Common myeloid progenitor, CD34-positive (primary cell): ENCODE measurements at regions not wholly inside any gene's neighbourhood (a gene's known extent, or its start where the extent isn't known, plus 50 kb on each side); places are given as distances from the start of the nearest gene placed in this dataset.

Experiments
- CTCF ChIA-PET: fragments of 350-600 bp; sonication (Branson Sonifier 250); formaldehyde crosslinking; loops from one replicate; lab custom pipeline; 2021; ENCODE audit warnings: antibody characterized with exemption; lab: Charles Lee
- POLR2A ChIA-PET: fragments of 350-600 bp; sonication (Branson Sonifier 250); formaldehyde crosslinking; loops from one replicate; lab custom pipeline; 2021; ENCODE audit warnings: antibody characterized with exemption; lab: Charles Lee
- DNase-seq, 3 donors: peaks; one replicate each; pipeline versions ENCODE4 v3.0.0 to v3.0.0-alpha.2; 2013
- H3K27ac ChIP-seq, 2 experiments: 1 replicate in 1 of 2; 2 replicates in 1 of 2; pipeline ENCODE4 v1.7.0; 2013; ENCODE audit warnings: inconsistent platforms in 2 of 2, low read length in 2 of 2, mild to moderate bottlenecking in 2 of 2, low read depth in 1 of 2, moderate library complexity in 1 of 2; ENCODE audit not compliant: severe bottlenecking in 2 of 2, insufficient read depth in 1 of 2, poor library complexity in 1 of 2
- H3K27me3 ChIP-seq, 5 experiments: replicated peaks in 2 of 5; 1 replicate in 3 of 5; 2 replicates in 2 of 5; pipeline versions ENCODE4 v1.6.1 to v1.7.0; 2013; ENCODE audit warnings: low read length in 4 of 5, mild to moderate bottlenecking in 2 of 5, moderate library complexity in 2 of 5, inconsistent platforms in 1 of 5; ENCODE audit not compliant: insufficient read depth in 5 of 5, control insufficient read depth in 4 of 5
- H3K36me3 ChIP-seq, 4 experiments: 1 replicate in 2 of 4; 2 replicates in 2 of 4; pipeline versions ENCODE4 v1.6.1 to v1.7.0; 2013; ENCODE audit warnings: low read length in 3 of 4, control low read depth in 1 of 4, mild to moderate bottlenecking in 1 of 4; ENCODE audit not compliant: control insufficient read depth in 4 of 4, insufficient read depth in 4 of 4
- H3K4me1 ChIP-seq, 4 experiments: 1 replicate in 3 of 4; 2 replicates in 1 of 4; pipeline versions ENCODE4 v1.6.1 to v1.7.1; 2013; ENCODE audit warnings: low read length in 3 of 4, mild to moderate bottlenecking in 3 of 4, control low read depth in 1 of 4, inconsistent platforms in 1 of 4, moderate library complexity in 1 of 4; ENCODE audit not compliant: control insufficient read depth in 4 of 4, insufficient read depth in 4 of 4; ENCODE audit errors: control extremely low read depth in 1 of 4
- H3K4me3 ChIP-seq, 7 experiments: 1 replicate in 4 of 7; 2 replicates in 3 of 7; pipeline versions ENCODE4 v1.5.1 to v1.7.0; 2013; ENCODE audit warnings: mild to moderate bottlenecking in 7 of 7, low read length in 6 of 7, moderate library complexity in 6 of 7, inconsistent platforms in 2 of 7, low read depth in 2 of 7, control low read depth in 1 of 7; ENCODE audit not compliant: insufficient read depth in 4 of 7, control insufficient read depth in 1 of 7; ENCODE audit errors: extremely low read depth in 1 of 7
- H3K9me3 ChIP-seq, 5 experiments: 1 replicate in 4 of 5; 2 replicates in 1 of 5; pipeline versions ENCODE4 v1.6.1 to v1.7.1; 2013; ENCODE audit warnings: low read length in 4 of 5, mild to moderate bottlenecking in 2 of 5, inconsistent platforms in 1 of 5, low read depth in 1 of 5, moderate library complexity in 1 of 5; ENCODE audit not compliant: control insufficient read depth in 4 of 5, insufficient read depth in 2 of 5; ENCODE audit errors: control extremely low read depth in 1 of 5
- WGBS: methylation state at CpG from one replicate; pipeline ENCODE4 v1.1.5; 2013; ENCODE audit not compliant: insufficient coverage; 5-methylcytosine and 5-hydroxymethylcytosine counted together

DNA sequence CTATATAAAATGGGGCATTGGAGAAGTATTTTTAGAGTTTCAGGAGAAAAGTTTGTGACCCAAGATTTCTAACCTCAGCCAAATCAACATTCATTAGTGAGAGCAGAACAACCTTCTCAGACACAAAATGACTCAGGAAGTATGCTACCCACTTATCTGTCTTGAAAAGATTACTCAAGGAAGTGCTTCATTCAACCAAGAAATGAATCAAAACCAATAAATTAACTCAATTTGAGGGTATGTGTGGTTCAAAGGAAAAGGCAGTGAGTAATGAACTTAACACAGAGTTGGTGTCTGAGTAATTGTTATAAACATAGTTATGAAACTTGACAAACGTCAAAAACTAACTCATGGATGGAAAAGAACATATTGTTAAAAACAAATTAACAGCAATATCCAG is 227.6 kb downstream of the HAO1 start:
- Histone ChIP-seq H3K4me1 (no peaks in the 10 kb centered on the region), H3K36me3 (no peaks in the 10 kb centered on the region), H3K27ac (no peak overlapping the region), H3K9me3 (peaks cover 0 to 2% (median 0%) of the 10 kb centered on the region in 5 experiments), H3K27me3 (peaks cover 0 to 2% (median 0%) of the 10 kb centered on the region in 5 experiments), H3K4me3 (no peak overlapping the region)
- POLR2A ChIA-PET = no interaction called here
- no CpG with 5 or more reads among the region's 1 CpG for WGBS
- DNase-seq = no peak
- CTCF ChIA-PET = no interaction called here

DNA sequence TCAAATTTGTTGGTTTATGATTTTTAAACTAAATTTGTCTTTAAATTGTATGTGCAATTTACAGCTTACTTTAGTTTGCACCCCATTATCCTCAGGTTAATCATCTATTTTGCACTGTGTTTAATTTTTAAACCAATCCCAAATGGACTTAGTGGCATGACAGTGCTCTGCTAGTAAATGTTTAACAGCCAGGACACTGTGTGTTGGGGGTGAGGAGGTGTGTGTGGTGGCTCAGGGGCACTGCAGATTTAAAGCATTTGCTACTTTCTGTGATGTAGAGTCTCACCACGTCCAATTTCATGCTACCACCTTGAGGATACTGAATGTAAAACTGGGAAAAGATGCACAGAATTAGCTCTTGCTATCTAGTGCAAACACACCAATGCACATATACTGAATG is 225.7 kb downstream of the HAO1 start:
- ChIA-PET POLR2A (no interaction called here), CTCF (interaction anchor here (1.2 kb wide), 1 partner anchor 25 kb away, joined by 3 read pairs; no protein-coding TSS in a partner anchor)
- no peak overlapping the region for H3K4me3 ChIP-seq
- no CpG with 5 or more reads among the region's 1 CpG for WGBS
- H3K27me3 ChIP-seq = no peaks in the 10 kb centered on the region
- no peak overlapping the region for H3K27ac ChIP-seq
- H3K9me3 ChIP-seq = peaks cover 0 to 2% (median 0%) of the 10 kb centered on the region in 5 experiments
- DNase-seq = no peak
- no peaks in the 10 kb centered on the region for H3K4me1 ChIP-seq
- no peaks in the 10 kb centered on the region for H3K36me3 ChIP-seq

DNA sequence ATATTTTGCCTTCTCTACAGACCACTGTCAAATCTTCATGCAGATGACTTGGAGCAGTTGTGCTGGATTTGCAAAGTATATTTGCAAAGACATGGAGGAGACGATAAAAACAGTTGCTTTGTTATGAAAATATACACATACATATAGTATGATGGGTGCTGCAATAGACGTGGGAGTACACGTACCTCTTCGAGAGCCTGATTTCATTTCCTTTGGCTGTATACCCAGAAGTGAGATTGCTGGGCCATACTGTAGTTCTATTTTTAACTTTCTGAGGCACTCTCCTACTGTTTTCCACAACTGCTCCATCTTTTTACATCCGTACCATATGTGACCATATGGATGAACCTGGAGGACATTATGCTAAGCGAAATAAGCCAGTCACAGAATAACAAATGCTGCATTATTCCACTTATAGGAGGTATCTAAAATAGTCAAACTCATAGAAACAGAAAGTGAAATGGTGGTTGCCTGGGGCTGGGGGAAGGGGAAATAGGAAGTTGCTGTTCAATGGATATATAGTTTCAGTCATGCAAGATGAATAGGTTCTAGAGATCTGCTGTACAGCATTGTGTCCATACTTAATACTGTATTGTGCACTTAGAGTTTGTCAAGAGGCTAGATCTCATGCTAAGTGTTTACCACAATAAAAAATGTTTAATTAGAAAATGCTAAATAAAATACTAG is 223.8 kb downstream of the HAO1 start:
- no peak for DNase-seq
- Histone ChIP-seq H3K4me1 (no peaks in the 10 kb centered on the region), H3K27ac (no peak overlapping the region), H3K9me3 (peaks cover 0 to 2% (median 0%) of the 10 kb centered on the region in 5 experiments), H3K27me3 (no peaks in the 10 kb centered on the region), H3K4me3 (no peak overlapping the region), H3K36me3 (no peaks in the 10 kb centered on the region)
- CTCF ChIA-PET = no interaction called here
- 100% methylated on average over 2 of the region's 6 CpGs for WGBS
- POLR2A ChIA-PET = no interaction called here

DNA sequence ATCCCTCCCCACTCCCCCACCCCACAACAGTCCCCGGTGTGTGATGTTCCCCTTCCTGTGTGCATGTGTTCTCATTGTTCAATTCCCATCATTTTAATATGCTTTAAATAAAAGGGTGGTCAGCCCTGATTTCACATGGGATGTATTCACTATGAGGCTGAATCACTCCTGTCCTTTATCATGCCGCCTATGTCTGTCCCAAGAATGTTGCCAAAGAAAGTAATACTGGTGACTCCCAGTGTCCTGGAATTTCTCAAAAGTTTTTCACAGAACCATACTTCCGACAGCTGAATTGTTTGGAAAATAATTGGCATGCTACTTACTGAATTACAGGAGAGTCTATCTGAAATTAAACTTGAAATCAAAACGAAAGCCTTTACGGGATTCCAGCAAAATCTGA is 217.7 kb downstream of the HAO1 start:
- H3K27me3 ChIP-seq = peaks cover 0 to 5% (median 0%) of the 10 kb centered on the region in 5 experiments
- H3K36me3 ChIP-seq = no peaks in the 10 kb centered on the region
- no peak overlapping the region for H3K27ac ChIP-seq
- ChIA-PET CTCF (no interaction called here), POLR2A (no interaction called here)
- WGBS = 100% methylated on average over 2 of the region's 5 CpGs
- H3K9me3 ChIP-seq = no peaks in the 10 kb centered on the region
- no peaks in the 10 kb centered on the region for H3K4me1 ChIP-seq
- no peak for DNase-seq
- H3K4me3 ChIP-seq = no peak overlapping the region

DNA sequence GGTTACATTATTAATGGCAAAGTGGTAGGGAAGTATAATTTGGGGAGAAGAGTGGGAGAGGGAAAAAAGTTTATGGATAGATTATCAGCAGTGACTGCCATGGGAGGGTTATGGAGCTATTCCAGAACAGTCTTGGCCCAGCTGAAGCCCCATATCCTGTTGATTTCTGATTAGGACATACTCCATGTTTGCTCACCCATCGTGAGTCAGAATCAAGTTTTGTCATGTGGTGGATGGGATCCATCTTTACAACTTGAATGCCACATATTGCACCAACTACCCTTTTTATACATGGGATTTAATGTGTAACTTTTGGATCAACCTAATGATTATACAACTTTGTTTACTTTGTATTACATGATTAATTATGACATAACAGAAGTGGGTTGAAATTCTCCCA is 217.0 kb downstream of the HAO1 start:
- Histone ChIP-seq H3K9me3 (no peaks in the 10 kb centered on the region), H3K36me3 (no peaks in the 10 kb centered on the region), H3K4me3 (no peak overlapping the region), H3K27me3 (peaks cover 0 to 5% (median 0%) of the 10 kb centered on the region in 5 experiments), H3K27ac (no peak overlapping the region), H3K4me1 (no peaks in the 10 kb centered on the region)
- POLR2A ChIA-PET = no interaction called here
- DNase-seq = no peak
- no CpG with 5 or more reads among the region's 1 CpG for WGBS
- CTCF ChIA-PET = no interaction called here

DNA sequence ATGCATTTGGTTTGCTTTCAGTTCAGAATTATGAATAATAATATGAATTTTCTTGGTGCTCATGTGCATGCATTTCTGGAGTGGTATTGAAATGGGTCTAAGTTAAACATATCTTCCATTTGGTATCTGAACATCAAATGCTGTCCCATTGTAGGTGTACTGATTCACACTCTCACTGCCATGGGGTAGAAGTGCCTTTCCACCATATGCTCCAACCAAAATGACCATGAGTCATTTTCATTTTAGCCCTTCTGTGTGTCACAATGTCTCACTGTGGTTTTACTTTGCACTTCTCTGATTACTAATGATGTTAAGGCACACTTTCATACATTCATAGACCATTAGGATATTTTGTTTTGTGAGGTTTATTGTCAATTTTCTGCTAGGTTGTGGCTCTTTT is 211.9 kb downstream of the HAO1 start:
- POLR2A ChIA-PET = no interaction called here
- DNase-seq = no peak
- Histone ChIP-seq H3K27me3 (peaks cover 0 to 5% (median 0%) of the 10 kb centered on the region in 5 experiments), H3K36me3 (no peaks in the 10 kb centered on the region), H3K4me1 (no peaks in the 10 kb centered on the region), H3K9me3 (no peaks in the 10 kb centered on the region), H3K27ac (no peak overlapping the region), H3K4me3 (no peak overlapping the region)
- CTCF ChIA-PET = no interaction called here

DNA sequence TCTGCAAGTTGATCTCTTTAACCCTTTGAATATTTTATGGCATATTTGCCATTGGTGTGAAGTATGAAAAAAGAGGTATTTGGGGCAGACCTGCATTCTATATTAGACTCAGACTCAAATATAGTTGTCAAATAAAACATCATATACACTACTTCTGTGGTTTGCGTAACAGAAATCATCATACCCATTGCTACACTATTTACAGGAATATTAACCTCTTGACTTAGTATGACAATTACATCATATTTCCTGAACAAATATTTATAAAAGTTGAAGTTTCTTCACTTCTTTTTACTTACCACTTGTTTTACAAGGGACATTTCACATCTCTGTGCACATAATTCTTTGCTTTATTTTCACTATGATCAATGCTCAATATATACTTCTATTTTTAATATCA is 206.0 kb downstream of the HAO1 start:
- Histone ChIP-seq H3K4me1 (no peaks in the 10 kb centered on the region), H3K4me3 (no peak overlapping the region), H3K36me3 (no peaks in the 10 kb centered on the region), H3K27ac (no peak overlapping the region), H3K27me3 (no peaks in the 10 kb centered on the region), H3K9me3 (no peaks in the 10 kb centered on the region)
- ChIA-PET CTCF (no interaction called here), POLR2A (no interaction called here)
- no peak for DNase-seq
- 100% methylated on average over 1 of the region's 1 CpG for WGBS
